Upper lobe of left lung (tissue), 4 donors: ENCODE measurements at regions not wholly inside any gene's neighbourhood (a gene's known extent, or its start where the extent isn't known, plus 50 kb on each side); places are given as distances from the start of the nearest gene placed in this dataset.

Source experiments
- CTCF ChIP-seq, 6 experiments: fragments of 450-650 bp in 4 of 6; fragments of 200-600 bp in 2 of 6; sonication (generic) in 2 of 6; IDR thresholded peaks; one replicate each; pipeline ENCODE4 v1.5.1; 2016 to 2019; ENCODE audit warnings: antibody characterized with exemption in 6 of 6
- POLR2AphosphoS5 ChIP-seq, 2 donors: sonication (generic); formaldehyde crosslinking; IDR thresholded peaks; one replicate each; pipeline ENCODE4 v1.5.1; 2017; ENCODE audit warnings: antibody characterized with exemption in 2 of 2

GRCh38 chr2:42876326-42876751, 84.0 kb upstream of the HAAO start:
- TF ChIP-seq CTCF (IDR thresholded peaks at IDR 0.05) (no peak), POLR2AphosphoS5 (IDR thresholded peaks at IDR 0.05) (peak in 1 of 2 donors; percentile 30)
